ENCODE measurements at regions not wholly inside any gene's neighbourhood (a gene's known extent, or its start where the extent isn't known, plus 50 kb on each side); places are given as distances from the start of the nearest gene placed in this dataset.
"Not testable (repeated sequence)": the region's sequence is repeated elsewhere in the genome, so short reads cannot be mapped to it uniquely, and the experiment has no call there.

- no peak for DNase-seq (ENCODE audit: low read depth)
Observed at GRCh38 chr3:21237638-21238037, 513.4 kb downstream of the ZNF385D start.

GRCh38 chr3:21235491-21235890, 515.5 kb downstream of the ZNF385D start:
- no peak for DNase-seq (ENCODE audit: low read depth)

- DNase-seq (ENCODE audit: low read depth): no peak
Observed at GRCh38 chr3:21234933-21235332, 516.1 kb downstream of the ZNF385D start.

DNA sequence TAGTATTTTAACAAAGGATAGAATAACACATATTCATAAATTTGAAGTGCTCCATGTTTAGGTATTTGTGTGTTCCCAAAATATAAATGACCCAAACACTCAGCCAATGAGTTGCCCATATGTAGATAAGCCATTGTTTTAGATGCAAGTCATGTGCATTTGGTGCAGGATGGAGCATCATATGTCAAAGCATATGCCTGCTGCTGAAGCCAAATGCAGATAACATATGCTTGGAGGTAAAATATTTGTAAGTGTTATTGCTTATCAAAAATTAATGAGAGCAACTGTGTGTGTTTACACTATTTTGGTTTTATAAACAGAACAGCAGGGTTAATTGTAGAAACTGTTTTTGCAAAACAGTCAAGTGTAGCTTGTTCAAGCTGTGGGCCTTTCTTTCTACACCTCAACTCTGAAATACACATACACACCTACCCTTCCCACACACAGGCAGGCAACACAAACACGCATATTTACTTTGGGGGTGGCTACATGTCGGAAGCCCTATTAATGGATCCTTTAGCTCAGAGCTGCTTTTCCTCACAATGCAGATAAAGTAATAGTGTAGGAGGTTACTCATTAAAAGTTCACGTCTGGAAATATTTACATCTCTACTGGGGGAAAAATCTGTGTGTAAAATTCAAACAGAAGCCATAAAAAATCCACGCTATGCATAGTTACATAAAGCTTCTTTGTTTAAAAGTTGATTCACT, 521.4 kb downstream of the ZNF385D start:
- no peak for DNase-seq (ENCODE audit: low read depth)

- no peak for DNase-seq (ENCODE audit: low read depth)
Observed at GRCh38 chr3:21226086-21226485, 524.9 kb downstream of the ZNF385D start.

DNA sequence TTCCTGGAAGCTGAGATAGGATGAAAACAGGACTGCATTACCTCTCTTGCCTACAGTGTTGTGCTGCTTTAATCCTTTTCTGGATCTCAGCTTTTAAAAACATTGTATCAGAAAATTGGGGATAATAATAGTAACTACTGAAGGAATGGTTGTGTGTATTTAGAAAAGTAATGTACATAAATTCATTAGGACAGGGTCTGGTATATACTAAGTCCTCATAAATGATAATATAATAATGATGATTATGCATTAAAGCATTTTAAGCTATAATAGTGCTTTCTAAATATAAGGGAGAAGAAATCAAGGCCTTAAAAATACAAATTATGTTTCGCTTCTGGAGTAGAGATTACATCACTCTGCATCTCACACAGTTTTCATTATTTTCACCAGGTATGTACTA, 530.1 kb downstream of the ZNF385D start:
- DNase-seq (ENCODE audit: low read depth): no peak

GRCh38 chr3:21216598-21216997, 534.4 kb downstream of the ZNF385D start:
- DNase-seq (ENCODE audit: low read depth): no peak

DNA sequence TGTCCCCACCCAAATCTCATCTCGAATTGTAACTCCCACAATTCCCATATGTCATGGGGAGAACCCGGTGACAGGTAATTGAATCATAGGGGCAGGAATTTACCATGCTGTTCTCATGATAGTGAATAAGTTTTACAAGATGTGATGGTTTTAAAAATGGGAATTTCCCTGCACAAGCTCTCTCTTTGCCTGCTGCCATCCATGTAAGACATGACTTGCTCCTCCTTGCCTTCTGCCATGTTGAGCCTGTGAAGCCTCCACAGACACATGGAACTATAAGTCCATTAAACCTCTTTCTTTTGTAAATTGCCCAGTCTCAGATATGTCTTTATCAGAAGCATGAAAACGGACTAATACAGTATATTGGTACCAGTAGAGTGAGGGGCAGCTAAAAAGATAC, 546.9 kb downstream of the ZNF385D start:
- DNase-seq (ENCODE audit: low read depth): not testable (repeated sequence)

DNA sequence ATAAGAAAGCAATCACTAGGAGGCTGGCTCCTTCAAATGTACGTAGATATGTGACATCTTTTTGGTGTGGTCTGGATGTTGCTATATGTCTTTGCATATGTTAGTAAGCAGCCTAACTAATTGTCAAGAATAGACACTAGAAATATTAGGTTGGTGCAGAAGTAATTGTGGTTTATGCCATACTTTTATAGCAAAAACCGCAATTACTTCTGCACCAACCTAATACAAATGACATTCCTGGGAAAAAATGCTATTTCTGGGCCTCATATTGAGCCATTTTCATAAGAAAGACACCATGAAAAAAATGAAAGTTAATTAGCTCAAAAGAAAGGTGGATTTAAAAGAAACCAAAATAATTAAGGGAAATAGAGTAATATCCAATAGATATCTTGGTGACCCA, 555.8 kb downstream of the ZNF385D start:
- DNase-seq (ENCODE audit: low read depth): no peak

DNA sequence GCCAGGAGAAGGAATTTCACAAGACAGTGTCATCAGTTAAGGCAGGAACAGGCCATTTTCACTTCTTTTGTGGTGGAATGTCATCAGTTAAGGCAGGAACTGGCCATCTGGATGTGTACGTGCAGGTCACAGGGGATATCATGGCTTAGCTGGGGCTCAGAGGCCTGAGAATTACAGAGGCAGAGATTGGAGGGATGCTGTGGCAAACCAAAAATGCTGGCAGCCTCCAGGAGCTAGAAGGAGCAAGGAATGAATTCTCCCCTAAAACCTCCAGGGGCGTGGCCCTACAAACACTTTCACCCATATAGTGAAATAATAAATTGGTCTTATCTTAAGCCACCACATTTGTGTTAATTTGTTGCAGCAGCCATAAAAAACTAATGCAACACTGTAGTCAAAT, 557.0 kb downstream of the ZNF385D start:
- DNase-seq (ENCODE audit: low read depth): not testable (repeated sequence)

DNA sequence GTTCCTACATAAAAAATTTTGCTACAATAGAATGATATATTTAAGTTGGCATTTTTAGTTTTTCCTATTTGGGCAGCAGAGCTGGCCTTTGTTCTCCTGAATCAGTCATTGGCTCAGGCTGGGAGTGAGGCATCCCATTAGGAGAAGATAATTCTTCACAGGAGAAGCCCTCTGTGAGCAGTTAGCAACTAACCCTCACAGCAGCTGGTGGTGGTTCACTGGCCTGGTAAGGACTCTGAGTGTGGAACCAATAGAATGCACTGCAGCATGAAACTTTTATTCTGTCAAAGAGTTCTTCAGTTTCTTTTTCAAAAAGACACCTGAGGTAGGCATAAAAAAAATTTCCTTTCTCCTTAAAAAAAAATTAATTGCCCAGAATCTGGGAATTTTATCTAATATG, 562.6 kb downstream of the ZNF385D start:
- DNase-seq (ENCODE audit: low read depth): no peak

DNA sequence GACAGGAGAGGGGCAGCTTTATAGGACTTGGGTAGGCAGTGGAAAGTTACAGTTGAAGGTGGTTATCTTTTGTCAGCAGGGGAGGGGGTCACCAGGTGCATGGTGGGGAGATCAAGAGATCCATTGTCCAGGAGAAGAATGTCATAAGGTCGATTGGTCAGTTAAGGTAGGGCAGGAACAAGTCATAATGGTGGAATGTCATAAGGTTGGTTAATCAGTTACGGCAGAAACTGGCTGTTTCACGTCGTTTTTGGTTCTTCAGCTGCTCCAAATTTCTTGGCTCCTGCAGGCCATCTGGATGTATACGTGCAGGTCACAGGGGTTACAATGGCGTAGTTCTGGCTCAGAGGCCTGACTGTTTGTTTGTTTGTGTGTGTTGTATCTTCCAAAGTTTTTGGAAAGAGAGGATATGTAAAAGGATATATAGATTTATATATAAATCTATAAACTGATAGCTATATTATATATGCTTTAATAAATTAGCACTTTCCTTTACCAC, 565.1 kb downstream of the ZNF385D start:
- no peak for DNase-seq (ENCODE audit: low read depth)

DNA sequence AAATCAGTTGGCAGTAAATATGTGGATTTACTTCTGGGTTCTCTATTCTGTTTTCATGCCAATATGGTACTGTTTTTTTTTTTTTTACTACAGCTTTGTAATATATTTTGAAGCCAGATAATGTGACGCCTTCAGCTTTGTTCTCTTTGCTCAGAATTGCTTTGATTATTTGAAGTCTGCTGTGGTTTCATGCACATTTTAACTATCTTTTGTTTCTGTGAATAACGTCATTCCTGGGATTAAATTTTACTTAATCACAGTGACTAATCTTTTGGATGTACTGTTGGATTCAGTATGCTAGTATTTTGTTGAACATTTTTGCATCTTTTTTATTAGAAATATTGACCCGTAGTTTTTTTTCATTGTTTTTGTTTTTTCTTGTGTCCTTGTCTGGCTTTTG, 576.5 kb downstream of the ZNF385D start:
- DNase-seq (ENCODE audit: low read depth): no peak

DNA sequence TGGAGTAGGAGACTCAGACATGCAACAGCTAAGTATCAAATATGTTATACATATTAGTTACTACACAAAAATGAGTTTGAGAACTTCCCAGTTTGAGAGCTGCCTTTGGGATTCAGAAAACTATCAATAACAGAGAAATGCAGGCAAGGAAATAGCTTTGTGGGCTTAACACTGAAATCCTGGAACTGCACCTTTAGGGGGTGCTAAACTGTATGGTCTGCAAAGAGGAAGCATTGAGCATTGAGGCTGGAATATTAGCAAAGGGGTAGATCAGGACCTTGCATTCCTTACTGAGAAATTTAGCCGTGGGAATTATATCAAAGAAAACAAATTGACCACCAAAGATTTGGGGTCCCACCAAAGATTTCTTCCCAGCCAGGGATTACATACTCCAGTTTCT, 580.0 kb downstream of the ZNF385D start:
- DNase-seq (ENCODE audit: low read depth): no peak

DNA sequence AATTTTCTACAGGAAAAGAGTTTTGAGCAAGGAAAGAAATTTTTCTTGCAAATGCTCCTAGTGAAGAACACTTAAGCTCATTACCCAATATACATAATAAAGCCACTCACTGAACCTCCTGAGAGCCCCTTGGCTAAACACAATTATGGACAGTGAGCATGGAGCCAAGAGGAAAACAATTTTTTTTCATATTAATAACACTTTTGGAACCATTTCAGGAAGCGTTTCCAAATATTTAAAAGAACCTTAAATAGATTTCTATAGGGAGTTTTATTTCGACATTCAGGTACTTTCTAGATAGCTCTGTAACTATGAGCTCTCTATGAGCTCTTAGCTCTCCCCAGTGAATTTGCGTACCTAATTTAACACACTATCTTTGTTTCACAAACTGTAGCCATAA, 581.1 kb downstream of the ZNF385D start:
- no peak for DNase-seq (ENCODE audit: low read depth)

DNA sequence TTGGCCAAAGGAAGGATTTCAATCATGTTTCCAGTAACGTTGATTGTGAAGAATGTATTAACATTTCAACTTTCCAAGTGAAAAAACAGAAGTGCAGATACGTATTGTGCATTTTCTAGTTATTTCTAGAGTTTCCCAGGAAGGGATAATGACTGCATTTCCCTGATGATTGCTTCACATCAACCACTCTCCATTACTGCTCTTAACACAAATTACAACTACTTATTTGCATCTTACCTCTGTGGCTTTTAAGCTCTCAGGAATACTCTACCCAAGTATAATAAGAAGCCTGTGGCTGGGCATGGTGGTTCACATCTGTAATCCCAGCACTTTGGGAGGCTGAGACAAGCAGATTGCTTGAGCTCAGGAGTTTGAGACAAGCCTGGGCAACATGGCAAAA, 582.5 kb downstream of the ZNF385D start:
- DNase-seq (ENCODE audit: low read depth): no peak

GRCh38 chr3:21163956-21164355, 587.1 kb downstream of the ZNF385D start:
- DNase-seq (ENCODE audit: low read depth): no peak

- DNase-seq (ENCODE audit: low read depth): no peak
Observed at GRCh38 chr3:21159543-21159906, 591.5 kb downstream of the ZNF385D start.

GRCh38 chr3:21158861-21159542, 592.0 kb downstream of the ZNF385D start:
- no peak for DNase-seq (ENCODE audit: low read depth)

DNA sequence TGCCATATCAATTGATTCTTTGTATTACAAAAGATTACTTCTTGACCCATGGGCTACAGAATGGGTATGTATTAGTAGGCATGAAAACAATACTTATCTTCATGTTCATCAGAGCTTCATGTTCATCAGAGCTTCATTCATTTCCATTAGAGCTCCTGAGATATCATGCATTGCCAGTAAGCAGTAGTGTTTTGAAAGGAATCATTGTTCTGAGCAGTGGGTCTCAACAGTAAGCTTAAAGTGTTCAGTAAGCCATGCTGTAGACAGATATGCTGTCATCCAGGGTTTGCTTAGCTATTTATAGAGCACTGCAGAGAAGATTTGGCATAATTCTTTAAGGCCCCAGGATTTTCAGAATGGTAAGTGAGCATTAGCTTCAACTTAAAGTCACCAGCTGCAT, 596.1 kb downstream of the ZNF385D start:
- no peak for DNase-seq (ENCODE audit: low read depth)

- DNase-seq (ENCODE audit: low read depth): no peak
Observed at GRCh38 chr3:21152555-21152954, 598.5 kb downstream of the ZNF385D start.

GRCh38 chr3:21142949-21143348, 608.1 kb downstream of the ZNF385D start:
- no peak for DNase-seq (ENCODE audit: low read depth)

DNA sequence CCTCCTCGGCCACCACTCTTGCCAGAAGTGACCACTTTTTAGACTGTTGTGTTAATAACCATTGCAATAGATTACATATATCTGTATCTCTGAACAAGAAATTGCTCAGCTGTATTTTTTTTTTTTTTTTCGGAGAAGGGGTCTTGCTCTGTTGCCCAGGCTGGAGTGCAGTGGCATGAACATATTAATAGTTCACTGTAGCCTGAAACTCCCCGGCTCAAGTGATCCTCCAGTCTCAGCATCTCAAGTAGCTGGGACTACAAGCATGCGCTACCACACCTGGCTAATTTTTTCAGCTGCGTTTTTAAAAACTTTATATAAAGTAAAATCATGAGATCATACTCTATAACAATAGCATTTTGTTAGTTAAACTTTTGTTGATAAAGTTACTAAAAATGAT, 609.0 kb downstream of the ZNF385D start:
- no peak for DNase-seq (ENCODE audit: low read depth)

- DNase-seq (ENCODE audit: low read depth): no peak
Observed at GRCh38 chr3:21140785-21141184, 610.2 kb downstream of the ZNF385D start.

Measured in stimulated activated CD8-positive, alpha-beta memory T cell treated with anti-CD3 and anti-CD28 coated beads, Interleukin-15, amount 100 ng/mL, for 24 hours (primary cell).